ENCODE measurements at regions not wholly inside any gene's neighbourhood (a gene's known extent, or its start where the extent isn't known, plus 50 kb on each side); places are given as distances from the start of the nearest gene placed in this dataset.

DNA sequence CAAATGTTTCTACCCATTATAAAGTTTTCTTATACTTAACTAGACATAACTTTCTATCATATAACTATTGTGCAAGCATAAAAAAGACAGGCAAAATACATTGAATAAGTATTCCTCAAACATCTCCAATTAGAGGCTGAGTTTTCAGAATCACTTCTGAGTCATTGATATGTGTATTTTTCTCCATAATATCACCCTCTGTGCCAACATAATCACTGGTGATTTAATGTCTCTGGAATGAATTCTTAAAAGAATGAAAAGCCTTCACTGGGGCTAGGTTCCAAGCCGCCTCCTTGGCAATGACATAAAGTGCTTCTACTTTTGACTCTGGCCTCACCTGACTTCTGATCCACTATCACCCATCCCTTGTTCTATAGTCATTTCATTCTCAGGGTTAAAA lies 197.0 kb upstream of the E2F8 start:
- Mint-ChIP-seq H3K36me3 (ENCODE audit: low read depth) (no peaks in the 10 kb centered on the region), H3K27ac (no peak overlapping the region), H3K4me1 (peaks cover 11% of the 10 kb centered on the region), H3K27me3 (peaks cover 40% of the 10 kb centered on the region), H3K4me3 (no peak overlapping the region), H3K9me3 (no peaks in the 10 kb centered on the region)
- DNase-seq: no peak
- intact Hi-C loops (cut with micrococcal nuclease): no loop called here

DNA sequence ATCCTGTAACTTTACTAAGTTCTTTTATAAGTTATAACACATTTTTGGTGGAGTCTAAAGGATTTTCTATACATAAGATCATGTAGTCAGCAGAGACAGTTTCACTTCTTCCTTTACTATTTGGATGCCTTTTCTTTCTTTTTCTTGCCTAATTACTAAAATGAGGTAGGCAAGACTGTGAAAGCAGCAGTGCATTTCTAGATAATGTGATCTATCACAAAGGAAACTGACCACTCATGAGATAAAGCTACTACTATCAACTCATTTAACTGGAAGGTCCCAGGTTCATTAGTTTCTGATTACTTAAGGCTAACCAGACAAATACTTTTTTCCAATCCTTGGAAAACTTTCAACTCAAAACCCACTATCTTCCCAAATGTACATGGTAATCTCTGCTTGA lies 196.2 kb upstream of the E2F8 start:
- intact Hi-C loops (cut with micrococcal nuclease): no loop called here
- peaks cover 4% of the 10 kb centered on the region for H3K4me1 Mint-ChIP-seq
- peaks cover 47% of the 10 kb centered on the region for H3K27me3 Mint-ChIP-seq
- H3K4me3 Mint-ChIP-seq: no peak overlapping the region
- no peaks in the 10 kb centered on the region for H3K9me3 Mint-ChIP-seq
- H3K27ac Mint-ChIP-seq: no peak overlapping the region
- DNase-seq: no peak
- no peaks in the 10 kb centered on the region for H3K36me3 Mint-ChIP-seq (ENCODE audit: low read depth)

DNA sequence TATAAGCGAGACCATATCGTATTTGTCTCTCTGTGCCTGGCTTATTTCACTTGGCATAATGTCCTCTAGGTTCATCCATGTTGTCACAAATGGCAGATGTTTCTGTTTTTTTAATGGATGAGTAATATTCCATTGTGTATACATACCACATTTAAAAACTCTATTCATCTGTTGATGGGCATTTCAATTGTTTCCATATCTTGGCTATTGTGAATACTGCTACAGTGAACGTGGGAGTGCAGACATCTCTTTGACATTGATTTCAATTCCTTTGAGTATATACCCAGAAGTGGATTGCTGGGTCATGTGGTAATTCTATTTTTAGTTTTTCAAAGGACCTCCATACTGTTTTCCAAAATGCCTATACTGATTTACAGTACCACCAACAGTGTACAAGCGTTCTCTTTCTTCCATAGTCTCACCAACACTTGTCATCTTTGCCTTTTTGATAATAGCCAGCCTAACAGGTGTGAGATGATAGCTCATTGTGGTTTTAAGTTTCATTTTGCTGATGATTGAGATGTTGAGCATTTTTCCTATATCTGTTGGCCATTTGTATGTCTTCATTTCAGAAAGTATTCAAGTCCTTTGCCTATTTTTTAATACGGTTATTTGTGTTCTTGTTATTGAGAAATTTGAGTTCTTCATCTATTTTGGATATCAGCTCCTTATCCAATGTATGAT lies 194.7 kb upstream of the E2F8 start:
- Mint-ChIP-seq H3K27ac (no peak overlapping the region), H3K9me3 (no peaks in the 10 kb centered on the region), H3K4me1 (no peaks in the 10 kb centered on the region), H3K36me3 (ENCODE audit: low read depth) (no peaks in the 10 kb centered on the region), H3K27me3 (peaks cover 41% of the 10 kb centered on the region), H3K4me3 (no peak overlapping the region)
- intact Hi-C loops (cut with micrococcal nuclease): no loop called here
- no peak for DNase-seq

DNA sequence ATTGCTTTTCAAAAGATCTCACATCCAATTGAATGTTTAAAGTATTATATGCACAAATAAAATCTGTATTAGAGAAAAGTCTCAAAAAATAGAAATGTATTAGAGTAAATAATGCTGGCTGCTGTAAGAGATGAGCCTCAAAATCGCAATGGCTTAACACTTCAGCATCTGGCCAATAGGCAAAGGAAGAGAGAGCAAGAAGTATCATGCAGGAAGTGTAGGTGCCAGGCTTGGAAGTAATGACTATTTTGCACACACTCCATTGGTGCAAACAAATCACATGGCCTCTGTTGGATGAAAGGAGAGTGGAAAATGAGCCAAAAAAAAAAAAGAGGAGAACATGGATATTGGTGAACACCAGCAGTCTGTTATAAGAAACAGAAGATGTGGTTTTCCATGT lies 193.0 kb upstream of the E2F8 start:
- Mint-ChIP-seq H3K27me3 (peaks cover 42% of the 10 kb centered on the region), H3K4me1 (no peaks in the 10 kb centered on the region)
- no peak for DNase-seq

DNA sequence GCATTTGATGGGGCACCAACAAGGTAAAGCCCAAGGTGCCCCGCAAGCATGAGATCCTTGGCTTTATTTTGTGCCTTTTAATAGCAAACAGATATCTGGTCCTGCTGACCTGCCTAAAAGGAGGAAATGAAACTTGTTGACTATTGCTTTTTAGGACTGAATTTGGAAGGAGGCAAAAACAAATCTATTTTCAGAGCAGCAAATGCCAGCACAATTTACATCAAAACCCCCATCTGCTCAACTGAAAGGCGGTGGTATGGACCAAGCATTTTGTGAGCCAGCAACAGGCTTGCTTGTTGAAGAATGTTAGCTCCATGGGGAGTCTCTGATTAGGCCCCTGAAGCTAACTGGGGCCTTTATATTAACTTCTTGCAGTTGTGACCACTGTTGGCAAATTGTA lies 192.6 kb upstream of the E2F8 start:
- Mint-ChIP-seq H3K36me3 (ENCODE audit: low read depth) (no peaks in the 10 kb centered on the region), H3K27me3 (peaks cover 41% of the 10 kb centered on the region), H3K4me3 (no peak overlapping the region), H3K9me3 (no peaks in the 10 kb centered on the region), H3K4me1 (no peaks in the 10 kb centered on the region), H3K27ac (no peak overlapping the region)
- intact Hi-C loops (cut with micrococcal nuclease): no loop called here
- DNase-seq: no peak

More for the DNA sequence above, 193.0 kb upstream of the E2F8 start:
- Mint-ChIP-seq H3K27ac (no peak overlapping the region), H3K36me3 (ENCODE audit: low read depth) (no peaks in the 10 kb centered on the region), H3K4me3 (no peak overlapping the region), H3K9me3 (no peaks in the 10 kb centered on the region)
- intact Hi-C loops (cut with micrococcal nuclease): no loop called here

DNA sequence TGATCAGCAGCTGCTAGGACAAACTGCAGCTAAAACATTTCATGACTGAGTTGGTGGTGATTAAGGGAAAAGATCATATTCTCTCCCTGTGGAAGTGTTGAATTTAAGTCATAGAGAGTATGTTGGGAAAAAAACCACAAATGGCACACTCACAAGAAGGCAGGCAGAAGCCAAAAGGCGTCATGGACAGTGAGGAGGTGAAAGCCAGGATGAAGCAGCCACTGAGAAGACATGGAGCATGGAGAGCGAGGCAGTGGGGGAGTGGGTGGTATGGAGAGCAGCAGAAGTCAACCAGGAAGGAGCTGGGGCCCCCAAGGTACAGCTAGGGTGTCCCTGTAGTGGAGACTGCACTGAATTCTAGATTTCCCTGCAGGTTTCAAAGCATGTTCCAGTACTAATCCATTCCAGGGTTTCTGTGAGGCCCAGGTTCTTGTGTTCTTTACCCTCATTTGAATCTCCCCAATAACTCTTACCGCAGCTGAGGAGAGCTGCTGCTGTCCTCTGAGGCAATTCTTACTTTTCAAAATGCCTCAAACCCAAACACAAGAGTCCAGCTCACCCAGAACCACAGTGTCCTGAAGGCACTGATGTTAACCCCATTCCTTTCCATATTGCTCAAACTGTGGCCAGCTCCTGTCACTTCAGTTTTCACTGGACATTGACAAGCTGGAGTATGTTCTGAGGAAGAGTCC lies 191.8 kb upstream of the E2F8 start:
- Mint-ChIP-seq H3K27me3 (peaks cover 41% of the 10 kb centered on the region), H3K4me3 (no peak overlapping the region), H3K27ac (no peak overlapping the region), H3K36me3 (ENCODE audit: low read depth) (no peaks in the 10 kb centered on the region), H3K4me1 (no peaks in the 10 kb centered on the region), H3K9me3 (no peaks in the 10 kb centered on the region)
- intact Hi-C loops (cut with micrococcal nuclease): no loop called here
- no peak for DNase-seq

DNA sequence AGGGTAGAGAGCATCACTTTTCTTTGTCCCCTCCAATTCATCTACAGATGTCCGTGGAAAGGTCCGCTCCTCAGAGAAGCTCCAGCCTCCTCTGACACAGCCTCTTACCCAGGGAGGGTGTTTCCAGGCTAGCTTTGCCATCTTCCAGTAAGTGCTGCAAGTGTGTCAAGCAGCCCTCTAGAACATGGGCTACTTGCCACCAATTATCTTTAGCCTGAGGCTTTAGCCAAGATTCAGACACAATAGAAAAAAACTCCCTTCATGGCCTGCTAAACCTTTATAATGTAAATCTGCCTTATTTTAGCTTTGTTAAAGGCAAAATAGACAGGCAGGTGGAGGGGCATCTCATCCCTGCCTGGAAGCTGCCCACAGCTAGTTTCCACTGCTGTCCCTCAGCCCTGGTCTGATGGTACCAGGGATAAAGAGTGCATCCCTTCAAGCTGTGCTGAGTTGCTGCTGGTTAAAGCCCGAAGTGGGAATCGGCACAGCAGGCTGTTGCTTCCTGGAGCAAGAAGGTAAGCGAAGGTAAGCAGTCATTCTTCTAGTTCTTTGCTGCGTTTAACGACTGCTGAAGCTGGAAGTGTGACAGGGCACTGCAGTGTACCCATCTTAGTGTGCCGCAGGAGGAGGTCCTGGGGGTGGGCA lies 190.1 kb upstream of the E2F8 start:
- peaks cover 36% of the 10 kb centered on the region for H3K27me3 Mint-ChIP-seq

DNA sequence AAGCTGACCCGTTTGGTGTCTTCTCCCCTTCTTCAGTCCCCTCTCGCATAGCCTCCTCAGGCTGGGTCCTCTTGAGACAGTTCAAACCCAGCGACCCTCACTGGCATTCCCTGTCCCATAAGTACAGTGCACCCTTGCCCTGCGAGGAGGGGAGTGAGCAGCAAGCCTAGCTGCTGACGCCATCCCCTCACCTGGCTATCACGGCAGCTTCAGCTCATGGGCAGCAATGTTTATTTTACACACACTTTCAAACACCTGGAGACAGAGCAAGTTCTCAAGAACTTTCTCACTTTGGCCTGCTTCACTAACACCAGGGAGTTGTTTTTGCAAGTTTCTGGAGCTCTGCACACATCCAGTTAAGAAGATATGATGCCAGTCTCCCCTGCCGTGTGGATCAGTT lies 189.6 kb upstream of the E2F8 start:
- Mint-ChIP-seq H3K4me3 (no peak overlapping the region), H3K36me3 (ENCODE audit: low read depth) (no peaks in the 10 kb centered on the region), H3K27ac (no peak overlapping the region), H3K9me3 (no peaks in the 10 kb centered on the region), H3K4me1 (no peaks in the 10 kb centered on the region), H3K27me3 (peaks cover 34% of the 10 kb centered on the region)
- no peak for DNase-seq
- intact Hi-C loops (cut with micrococcal nuclease): no loop called here

More for the DNA sequence above, 190.1 kb upstream of the E2F8 start:
- intact Hi-C loops (cut with micrococcal nuclease): no loop called here
- no peak overlapping the region for H3K27ac Mint-ChIP-seq
- no peaks in the 10 kb centered on the region for H3K9me3 Mint-ChIP-seq
- no peaks in the 10 kb centered on the region for H3K4me1 Mint-ChIP-seq
- DNase-seq: no peak
- no peak overlapping the region for H3K4me3 Mint-ChIP-seq
- no peaks in the 10 kb centered on the region for H3K36me3 Mint-ChIP-seq (ENCODE audit: low read depth)

DNA sequence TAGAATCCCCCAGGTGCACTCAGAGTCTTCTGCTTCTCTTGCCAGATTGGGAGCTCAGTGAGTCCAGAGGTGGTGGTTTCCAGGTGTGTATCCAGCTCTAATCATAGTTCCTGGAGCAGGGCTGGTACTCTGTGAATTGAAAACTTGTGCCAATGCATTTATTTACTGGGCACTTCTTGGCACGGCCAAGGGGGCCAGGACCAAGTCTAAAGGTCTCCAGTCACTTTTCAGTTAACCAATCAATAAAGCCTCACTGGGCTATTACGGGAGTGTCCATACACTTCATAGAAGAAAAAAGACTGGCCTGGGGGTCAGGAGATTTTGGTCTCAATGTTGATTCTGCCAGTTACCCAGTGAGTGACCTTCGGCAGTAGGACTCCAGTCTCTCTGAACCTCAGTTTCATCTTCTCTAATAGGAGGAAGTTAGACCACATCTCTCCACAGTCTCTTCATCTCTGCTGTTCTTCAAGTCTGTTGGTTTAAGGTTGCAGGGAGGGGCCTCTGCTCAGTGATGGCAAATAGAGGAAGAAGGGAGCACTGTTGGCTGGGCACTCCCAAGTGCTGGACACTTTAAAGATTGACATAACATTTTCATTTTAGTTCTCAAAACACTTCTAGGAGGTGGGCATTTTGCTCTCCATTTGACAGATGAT lies 188.5 kb upstream of the E2F8 start:
- H3K36me3 Mint-ChIP-seq (ENCODE audit: low read depth): no peaks in the 10 kb centered on the region
- no peaks in the 10 kb centered on the region for H3K9me3 Mint-ChIP-seq
- H3K27me3 Mint-ChIP-seq: peaks cover 30% of the 10 kb centered on the region
- DNase-seq: no peak
- H3K4me1 Mint-ChIP-seq: no peaks in the 10 kb centered on the region
- no peak overlapping the region for H3K4me3 Mint-ChIP-seq
- H3K27ac Mint-ChIP-seq: no peak overlapping the region
- intact Hi-C loops (cut with micrococcal nuclease): no loop called here

DNA sequence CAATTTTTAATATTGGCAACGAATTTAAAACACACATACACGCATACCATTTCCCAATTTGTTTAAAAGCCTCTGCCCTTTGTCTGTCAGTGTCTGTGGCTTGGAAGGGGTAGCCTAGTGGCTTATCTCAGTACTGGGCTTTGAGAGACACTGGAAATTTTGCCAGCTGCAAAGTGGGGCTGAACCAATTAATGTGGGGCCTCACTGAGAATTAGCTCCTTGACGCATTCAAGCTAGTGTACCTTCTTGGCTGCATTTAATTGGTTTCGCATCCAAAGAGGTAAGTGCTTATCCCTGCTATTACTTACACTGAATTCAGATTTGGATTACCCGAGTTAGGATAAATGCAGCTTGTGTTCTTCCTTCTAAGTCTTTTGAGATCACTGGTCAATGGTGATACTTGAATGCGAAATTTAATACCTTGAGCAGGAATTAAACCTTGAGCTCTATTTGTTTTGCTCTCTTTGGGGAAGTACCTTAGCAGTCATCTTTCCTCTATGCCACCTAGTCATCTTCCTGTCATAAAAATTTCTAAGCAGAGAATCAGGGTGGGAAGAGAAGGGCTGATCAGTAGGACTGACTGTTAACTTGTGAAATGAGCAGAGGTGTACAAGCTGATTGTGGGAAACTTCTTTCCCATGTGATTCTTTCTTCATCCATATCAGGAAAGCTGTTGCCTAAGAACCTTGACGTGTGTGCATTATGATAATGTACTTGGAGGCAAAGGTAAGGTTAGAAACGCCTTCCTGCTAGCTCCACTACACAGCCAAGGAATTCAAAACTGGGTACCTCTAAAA lies 187.7 kb upstream of the E2F8 start:
- no peaks in the 10 kb centered on the region for H3K9me3 Mint-ChIP-seq

DNA sequence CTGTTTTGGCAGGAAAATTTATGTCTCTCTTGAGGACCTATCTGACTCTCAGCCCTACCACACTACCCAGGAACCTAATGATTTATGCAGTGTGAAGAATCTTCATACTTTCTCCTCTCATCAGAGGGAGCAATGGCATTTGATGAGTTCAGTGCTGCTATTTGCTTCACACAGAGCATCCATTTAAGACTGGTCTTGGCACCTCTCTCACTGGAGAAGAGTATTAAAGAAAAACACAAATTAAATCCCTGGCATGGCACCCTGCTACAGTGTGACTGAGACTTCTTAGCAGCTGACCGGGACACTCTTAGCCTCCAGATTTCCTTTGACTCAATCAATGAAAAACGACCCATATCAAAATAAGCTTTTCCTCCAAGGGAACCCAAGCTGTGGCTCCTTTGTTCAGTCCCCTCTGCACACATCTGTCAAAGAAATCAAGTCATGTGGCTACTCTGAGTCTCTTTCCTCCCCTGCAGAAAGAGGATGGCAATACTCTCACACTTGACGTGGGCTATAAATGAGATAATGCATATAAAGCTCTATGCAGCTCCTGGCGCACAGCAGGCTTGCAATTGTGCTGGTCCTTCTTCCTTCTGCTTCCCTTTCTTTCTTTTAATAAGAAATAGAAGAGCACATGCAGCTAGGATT lies 186.1 kb upstream of the E2F8 start:
- Mint-ChIP-seq H3K4me3 (no peak overlapping the region), H3K27ac (no peak overlapping the region), H3K4me1 (no peaks in the 10 kb centered on the region), H3K36me3 (ENCODE audit: low read depth) (no peaks in the 10 kb centered on the region), H3K27me3 (peaks cover 17% of the 10 kb centered on the region), H3K9me3 (no peaks in the 10 kb centered on the region)
- intact Hi-C loops (cut with micrococcal nuclease): no loop called here
- no peak for DNase-seq

More for the DNA sequence above, 187.7 kb upstream of the E2F8 start:
- no peak overlapping the region for H3K27ac Mint-ChIP-seq
- no peaks in the 10 kb centered on the region for H3K36me3 Mint-ChIP-seq (ENCODE audit: low read depth)
- intact Hi-C loops (cut with micrococcal nuclease): no loop called here
- H3K27me3 Mint-ChIP-seq: peaks cover 28% of the 10 kb centered on the region
- H3K4me1 Mint-ChIP-seq: no peaks in the 10 kb centered on the region
- H3K4me3 Mint-ChIP-seq: no peak overlapping the region
- DNase-seq: no peak

DNA sequence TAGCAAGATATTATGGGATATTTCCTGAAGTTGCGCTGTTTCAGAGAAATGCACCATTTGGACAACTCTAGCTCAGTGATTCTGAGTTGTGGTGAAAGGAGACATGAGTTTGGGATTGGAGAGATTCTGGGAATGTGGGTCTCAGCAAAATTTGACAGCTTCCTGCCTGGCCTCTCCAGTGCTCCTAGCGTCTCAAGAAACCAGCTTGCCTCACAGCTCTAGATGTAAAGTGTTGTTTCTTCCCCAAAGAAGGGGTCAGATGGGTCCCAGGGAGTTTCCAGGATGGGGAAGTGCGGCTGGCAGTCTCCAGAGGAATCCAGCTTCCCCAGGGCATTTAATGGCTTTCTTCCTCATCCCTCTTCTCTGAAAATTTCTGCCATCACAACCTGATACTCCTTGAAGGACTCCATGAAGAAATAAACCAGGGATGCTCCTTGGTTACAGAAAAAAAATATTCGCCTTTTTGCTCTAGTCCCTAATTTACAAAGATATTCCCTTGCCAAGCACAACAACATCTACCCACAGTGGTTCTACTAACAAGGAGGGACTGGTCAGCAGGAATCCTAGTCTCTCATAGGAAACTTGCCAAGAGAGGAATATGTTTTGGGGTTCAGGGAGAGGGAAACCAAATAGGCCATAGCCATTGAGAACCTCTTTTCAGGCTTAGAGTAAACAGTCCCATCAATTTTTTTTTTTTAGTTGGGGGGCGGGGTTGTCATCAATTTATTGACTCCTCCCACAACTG lies 185.4 kb upstream of the E2F8 start:
- Mint-ChIP-seq H3K9me3 (no peaks in the 10 kb centered on the region), H3K27ac (no peak overlapping the region), H3K27me3 (peaks cover 17% of the 10 kb centered on the region), H3K36me3 (ENCODE audit: low read depth) (no peaks in the 10 kb centered on the region), H3K4me1 (no peaks in the 10 kb centered on the region), H3K4me3 (no peak overlapping the region)
- no peak for DNase-seq
- intact Hi-C loops (cut with micrococcal nuclease): no loop called here

DNA sequence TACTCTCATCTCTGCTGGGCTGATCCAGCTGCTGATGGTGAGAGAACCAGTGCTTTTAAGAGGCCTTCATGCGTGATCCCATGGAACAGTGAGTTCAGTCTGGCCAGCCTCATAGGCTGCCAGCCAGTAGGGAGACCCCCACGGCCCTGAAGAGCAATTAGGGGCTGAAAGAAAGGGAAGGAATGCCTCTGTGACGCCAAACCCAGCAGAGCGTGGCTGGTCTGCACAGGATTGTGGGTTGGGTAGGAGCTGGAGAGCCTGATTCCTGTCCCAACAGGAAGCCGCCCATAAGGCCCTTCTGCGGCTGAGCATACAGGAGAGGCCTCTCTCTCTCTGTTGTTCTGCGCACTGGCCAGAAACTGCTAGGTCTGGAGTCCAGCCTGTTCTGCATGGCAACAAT lies 181.5 kb upstream of the E2F8 start:
- Mint-ChIP-seq H3K4me3 (no peak overlapping the region), H3K4me1 (no peaks in the 10 kb centered on the region), H3K27me3 (peaks cover 5% of the 10 kb centered on the region), H3K36me3 (ENCODE audit: low read depth) (no peaks in the 10 kb centered on the region), H3K27ac (no peak overlapping the region), H3K9me3 (no peaks in the 10 kb centered on the region)
- no peak for DNase-seq
- intact Hi-C loops (cut with micrococcal nuclease): no loop called here
